GM23338 (cell line): ENCODE measurements at regions not wholly inside any gene's neighbourhood (a gene's known extent, or its start where the extent isn't known, plus 50 kb on each side); places are given as distances from the start of the nearest gene placed in this dataset.

ENCODE experiments used
- ATAC-seq: fragments of 200-7000 bp; cut with Tn5 transposase; 3 replicates; pipeline ENCODE4 v1.9.1; 2020
- DNase-seq: peaks from one replicate; pipeline ENCODE4 v3.0.0-alpha.2; 2015; ENCODE audit warnings: low spot score
- H2AFZ ChIP-seq: fragments of 200-600 bp; sonication (generic); 2 replicates; pipeline ENCODE4 v1.8.0; 2016; ENCODE audit warnings: antibody characterized with exemption, mild to moderate bottlenecking, moderate library complexity
- H3F3A ChIP-seq: fragments of 200-600 bp; sonication (generic); replicated peaks from 2 replicates; pipeline ENCODE4 v1.8.0; 2017; ENCODE audit warnings: antibody characterized with exemption, mixed run types, low read depth
- H3K27ac ChIP-seq: fragments of 200-600 bp; sonication (generic); 2 replicates; pipeline ENCODE4 v1.6.1; 2016; ENCODE audit warnings: low read depth
- H3K27me3 ChIP-seq: fragments of 200-600 bp; sonication (generic); 2 replicates; pipeline ENCODE4 v1.8.0; 2016; ENCODE audit warnings: mild to moderate bottlenecking, mixed run types, moderate library complexity; ENCODE audit not compliant: insufficient read depth
- H3K36me3 ChIP-seq: fragments of 200-600 bp; sonication (generic); 2 replicates; pipeline ENCODE4 v1.8.0; 2016; ENCODE audit warnings: mild to moderate bottlenecking; ENCODE audit not compliant: insufficient read depth
- H3K4me1 ChIP-seq: fragments of 200-600 bp; sonication (generic); 2 replicates; pipeline ENCODE4 v1.8.0; 2016; ENCODE audit warnings: mild to moderate bottlenecking, moderate library complexity; ENCODE audit not compliant: insufficient read depth
- H3K4me2 ChIP-seq: fragments of 200-600 bp; sonication (generic); 2 replicates; pipeline ENCODE4 v1.7.1; 2017; ENCODE audit warnings: mixed run types
- H3K4me3 ChIP-seq: fragments of 200-600 bp; sonication (generic); 2 replicates; pipeline ENCODE4 v1.6.1; 2016; ENCODE audit warnings: mixed run types
- H3K79me2 ChIP-seq: fragments of 200-600 bp; sonication (generic); replicated peaks from 2 replicates; pipeline ENCODE4 v1.8.0; 2017; ENCODE audit warnings: mild to moderate bottlenecking; ENCODE audit not compliant: insufficient read depth
- H3K9me2 ChIP-seq: fragments of 200-600 bp; sonication (generic); 2 replicates; pipeline ENCODE4 v1.8.0; 2017; ENCODE audit not compliant: insufficient read depth
- H4K20me1 ChIP-seq: fragments of 200-600 bp; sonication (generic); replicated peaks from 2 replicates; pipeline ENCODE4 v1.8.0; 2017; ENCODE audit warnings: mild to moderate bottlenecking; ENCODE audit not compliant: insufficient read depth
- H3K27ac Mint-ChIP-seq: 2 replicates; pipeline ENCODE4 v1.8.0; 2020; ENCODE audit warnings: inconsistent platforms, mild to moderate bottlenecking, moderate library complexity, mixed read lengths
- H3K27me3 Mint-ChIP-seq: 3 replicates; pipeline ENCODE4 v1.8.0; 2022; ENCODE audit warnings: low read depth, mild to moderate bottlenecking, moderate library complexity, mixed read lengths, inconsistent platforms; ENCODE audit not compliant: insufficient read depth, poor library complexity
- H3K36me3 Mint-ChIP-seq: 3 replicates; pipeline ENCODE4 v1.8.0; 2021; ENCODE audit warnings: low read depth, mild to moderate bottlenecking, inconsistent platforms, moderate library complexity, mixed read lengths
- H3K4me1 Mint-ChIP-seq: 3 replicates; pipeline ENCODE4 v1.8.0; 2020; ENCODE audit warnings: mild to moderate bottlenecking, inconsistent platforms, mixed read lengths
- H3K4me3 Mint-ChIP-seq: 3 replicates; pipeline ENCODE4 v1.8.0; 2021; ENCODE audit warnings: moderate library complexity, mild to moderate bottlenecking, inconsistent platforms, mixed read lengths
- H3K9me3 Mint-ChIP-seq: 3 replicates; pipeline ENCODE4 v1.8.0; 2020; ENCODE audit warnings: moderate library complexity, mild to moderate bottlenecking, inconsistent platforms, mixed read lengths
- CREB1 ChIP-seq: fragments of 250-450 bp; sonication (Bioruptor Pico); IDR thresholded peaks from 2 replicates; pipeline ENCODE4 v1.5.0; 2020; ENCODE audit warnings: low read depth, mild to moderate bottlenecking, moderate library complexity
- CTCF ChIP-seq, 2 experiments: fragments of 200-600 bp in 1 of 2; sonication (generic) in 1 of 2; conservative IDR thresholded peaks; 2 replicates each; pipeline versions ENCODE4 v1.5.1 to v1.6.1; 2016 to 2017; ENCODE audit warnings: antibody characterized with exemption in 2 of 2, low read depth in 2 of 2, mild to moderate bottlenecking in 2 of 2, moderate library complexity in 1 of 2
- ETS1 ChIP-seq: IDR thresholded peaks from 2 replicates; pipeline ENCODE4 v1.6.1; 2016; ENCODE audit warnings: antibody characterized with exemption
- EZH2phosphoT487 ChIP-seq: fragments of 200-600 bp; sonication (generic); IDR thresholded peaks from one replicate; pipeline ENCODE4 v1.8.1; 2018; ENCODE audit warnings: antibody characterized with exemption; ENCODE audit not compliant: unreplicated experiment
- JUNB ChIP-seq: IDR thresholded peaks from one replicate; pipeline ENCODE4 v1.6.1; 2016; ENCODE audit warnings: antibody characterized with exemption; ENCODE audit not compliant: unreplicated experiment
- NANOG ChIP-seq: IDR thresholded peaks from 2 replicates; pipeline ENCODE4 v1.6.1; 2016; ENCODE audit warnings: antibody characterized with exemption, borderline replicate concordance
- POLR2AphosphoS5 ChIP-seq: IDR thresholded peaks from 2 replicates; pipeline ENCODE4 v1.6.1; 2016; ENCODE audit warnings: antibody characterized with exemption, low read depth
- REST ChIP-seq: IDR thresholded peaks from one replicate; pipeline ENCODE4 v1.6.1; 2018; ENCODE audit warnings: antibody characterized with exemption; ENCODE audit not compliant: unreplicated experiment
- STAT1 ChIP-seq: IDR thresholded peaks from one replicate; pipeline ENCODE4 v1.6.1; 2016; ENCODE audit warnings: antibody characterized with exemption; ENCODE audit not compliant: unreplicated experiment
- ZNF114 ChIP-seq: fragments of 250-450 bp; sonication (Bioruptor Pico); IDR thresholded peaks from 2 replicates; pipeline ENCODE4 v1.5.0; 2020; ENCODE audit warnings: mild to moderate bottlenecking, moderate library complexity
- ZNF331 ChIP-seq: fragments of 250-450 bp; sonication (Bioruptor Pico); IDR thresholded peaks from 2 replicates; pipeline ENCODE4 v1.5.0; 2020; ENCODE audit warnings: low read depth, mild to moderate bottlenecking, moderate library complexity

- Histone ChIP-seq H3K36me3 (no peaks in the 10 kb centered on the region), H3K4me2 (no peak overlapping the region), H3K4me1 (no peaks in the 10 kb centered on the region), H3K27ac (no peak overlapping the region), H3K9me2 (peaks cover 12% of the 10 kb centered on the region), H3F3A (no peaks in the 10 kb centered on the region), H4K20me1 (no peaks in the 10 kb centered on the region), H3K27me3 (no peaks in the 10 kb centered on the region), H3K79me2 (no peaks in the 10 kb centered on the region), H2AFZ (no peak overlapping the region), H3K4me3 (no peak overlapping the region)
- DNase-seq (no peak), ATAC-seq (no peak)
- 0 out of 3 replicates have a peak, but pooled peaks cover 3% of the 10 kb centered on the region for H3K4me1 Mint-ChIP-seq
- no peak for TF ChIP-seq POLR2AphosphoS5
- no peak for TF ChIP-seq CREB1 (CRISPR knock-in tag)
- TF ChIP-seq ZNF114, result no peak
- no peak for TF ChIP-seq CTCF (conservative IDR thresholded peaks at IDR 0.05; ENCODE audit: low read depth in 2 of 2)
- no peak for TF ChIP-seq REST
- TF ChIP-seq ZNF331, result no peak
- no peak for TF ChIP-seq JUNB
- H3K9me3 Mint-ChIP-seq, result no peaks in the 10 kb centered on the region; the same call in 2 of the 3 replicates
- no peaks in the 10 kb centered on the region for H3K36me3 Mint-ChIP-seq
- no peak overlapping the region for H3K4me3 Mint-ChIP-seq
- H3K27ac Mint-ChIP-seq, result no peak overlapping the region
- H3K27me3 Mint-ChIP-seq, result peaks cover 3% of the 10 kb centered on the region
Measured at GRCh38 chr20:24305371-24305770, 164.1 kb upstream of the SYNDIG1 start.

- Mint-ChIP-seq H3K27ac (no peak overlapping the region), H3K27me3 (peaks cover 3% of the 10 kb centered on the region), H3K9me3 (no peaks in the 10 kb centered on the region; the same call in 2 of the 3 replicates), H3K4me3 (no peak overlapping the region), H3K36me3 (no peaks in the 10 kb centered on the region), H3K4me1 (0 out of 3 replicates have a peak, but pooled peaks cover 3% of the 10 kb centered on the region)
- Histone ChIP-seq H3F3A (no peaks in the 10 kb centered on the region), H2AFZ (no peak overlapping the region), H3K4me3 (no peak overlapping the region), H4K20me1 (no peaks in the 10 kb centered on the region), H3K4me1 (no peaks in the 10 kb centered on the region), H3K9me2 (peaks cover 7% of the 10 kb centered on the region), H3K36me3 (no peaks in the 10 kb centered on the region), H3K27me3 (no peaks in the 10 kb centered on the region), H3K4me2 (no peak overlapping the region), H3K27ac (no peak overlapping the region), H3K79me2 (no peaks in the 10 kb centered on the region)
- DNase-seq, result no peak
- ATAC-seq, result no peak
- TF ChIP-seq CREB1 (CRISPR knock-in tag) (no peak), EZH2phosphoT487 (no peak), ETS1 (no peak), ZNF331 (no peak), POLR2AphosphoS5 (no peak), NANOG (no peak), REST (no peak), STAT1 (no peak)
Measured at GRCh38 chr20:24304291-24304690, 165.1 kb upstream of the SYNDIG1 start.
